NCI-H774 (cell line): ENCODE measurements at regions not wholly inside any gene's neighbourhood (a gene's known extent, or its start where the extent isn't known, plus 50 kb on each side); places are given as distances from the start of the nearest gene placed in this dataset.

Source experiments
- DNase-seq: peaks from one replicate; lab custom pipeline; 2025; lab: John Stamatoyannopoulos, UW

GRCh38 chr13:47826471-47826870 lies 174.6 kb downstream of the SUCLA2 start:
- DNase-seq, result no peak

GRCh38 chr13:47822036-47822435 lies 179.0 kb downstream of the SUCLA2 start:
- DNase-seq, result no peak

GRCh38 chr13:47816831-47817230 lies 184.2 kb downstream of the SUCLA2 start:
- DNase-seq, result no peak

GRCh38 chr13:47813718-47814117 lies 187.4 kb downstream of the SUCLA2 start:
- no peak for DNase-seq

- DNase-seq, result no peak
Measured at GRCh38 chr13:47809411-47809810, 191.7 kb downstream of the SUCLA2 start.

GRCh38 chr13:47803131-47803530 lies 197.9 kb downstream of the SUCLA2 start:
- no peak for DNase-seq

- no peak for DNase-seq
Measured at GRCh38 chr13:47801555-47801954, 199.5 kb downstream of the SUCLA2 start.

- no peak for DNase-seq
Measured at GRCh38 chr13:47800593-47800992, 200.5 kb downstream of the SUCLA2 start.

GRCh38 chr13:47798906-47799305 lies 202.2 kb downstream of the SUCLA2 start:
- DNase-seq, result no peak

GRCh38 chr13:47798194-47798593 lies 202.9 kb downstream of the SUCLA2 start:
- DNase-seq, result no peak

- DNase-seq, result no peak
Measured at GRCh38 chr13:47796816-47797215, 204.3 kb downstream of the SUCLA2 start.

- DNase-seq, result no peak
Measured at GRCh38 chr13:47794963-47795362, 206.1 kb downstream of the SUCLA2 start.

- DNase-seq, result no peak
Measured at GRCh38 chr13:47790755-47791154, 210.3 kb downstream of the SUCLA2 start.

GRCh38 chr13:47788844-47789243 lies 212.2 kb downstream of the SUCLA2 start:
- DNase-seq, result no peak

GRCh38 chr13:47774671-47774994 lies 226.4 kb downstream of the SUCLA2 start:
- no peak for DNase-seq

GRCh38 chr13:47764817-47765216 lies 236.3 kb downstream of the SUCLA2 start:
- DNase-seq, result no peak

- no peak for DNase-seq
Measured at GRCh38 chr13:47757466-47758080, 243.5 kb downstream of the SUCLA2 start.

GRCh38 chr13:47747901-47748300 lies 253.2 kb downstream of the SUCLA2 start:
- no peak for DNase-seq

- DNase-seq, result no peak
Measured at GRCh38 chr13:47726394-47726793, 274.7 kb downstream of the SUCLA2 start.

GRCh38 chr13:47723898-47724297 lies 277.2 kb downstream of the SUCLA2 start:
- DNase-seq, result no peak

GRCh38 chr13:47719164-47719563 lies 281.9 kb downstream of the SUCLA2 start:
- DNase-seq, result no peak

- DNase-seq, result no peak
Measured at GRCh38 chr13:47718556-47718955, 282.5 kb downstream of the SUCLA2 start.

- no peak for DNase-seq
Measured at GRCh38 chr13:47708386-47708785, 292.7 kb downstream of the SUCLA2 start.

GRCh38 chr13:47707414-47707813 lies 293.7 kb downstream of the SUCLA2 start:
- no peak for DNase-seq

GRCh38 chr13:47705185-47705584 lies 295.9 kb downstream of the SUCLA2 start:
- no peak for DNase-seq
